ENCODE measurements at regions not wholly inside any gene's neighbourhood (a gene's known extent, or its start where the extent isn't known, plus 50 kb on each side); places are given as distances from the start of the nearest gene placed in this dataset.
"Not testable (repeated sequence)": the region's sequence is repeated elsewhere in the genome, so short reads cannot be mapped to it uniquely, and the experiment has no call there.

DNA sequence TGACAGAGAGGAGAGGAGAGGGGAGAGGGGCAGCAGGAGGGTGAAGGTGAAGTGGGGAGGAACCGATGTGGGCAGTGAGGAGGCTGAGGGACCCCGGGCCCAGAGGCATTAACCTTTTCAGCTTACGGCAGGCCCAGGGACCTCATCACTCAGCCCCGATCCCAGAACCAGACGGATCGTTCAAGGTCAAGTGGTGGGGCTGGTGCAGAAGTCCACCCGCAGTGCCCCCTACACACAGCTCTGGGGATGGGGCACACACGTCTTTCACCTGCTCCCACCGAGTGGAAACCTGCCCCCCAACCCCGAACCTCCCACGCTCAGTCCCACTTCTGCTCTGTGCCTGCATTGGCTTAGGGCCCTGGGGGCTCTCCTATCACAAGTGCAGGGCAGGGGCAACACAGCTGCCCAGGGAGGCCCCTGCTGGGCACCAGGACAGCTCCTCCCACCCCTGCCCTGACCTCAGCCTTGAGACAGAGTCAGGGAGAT is 81.9 kb upstream of the GOLGA6L4 start:
- DNase-seq: not testable (repeated sequence)

GRCh38 chr15:84154314-84154713 is 81.3 kb upstream of the GOLGA6L4 start:
- not testable (repeated sequence) for DNase-seq

GRCh38 chr15:84154787-84155186 is 80.8 kb upstream of the GOLGA6L4 start:
- not testable (repeated sequence) for DNase-seq

DNA sequence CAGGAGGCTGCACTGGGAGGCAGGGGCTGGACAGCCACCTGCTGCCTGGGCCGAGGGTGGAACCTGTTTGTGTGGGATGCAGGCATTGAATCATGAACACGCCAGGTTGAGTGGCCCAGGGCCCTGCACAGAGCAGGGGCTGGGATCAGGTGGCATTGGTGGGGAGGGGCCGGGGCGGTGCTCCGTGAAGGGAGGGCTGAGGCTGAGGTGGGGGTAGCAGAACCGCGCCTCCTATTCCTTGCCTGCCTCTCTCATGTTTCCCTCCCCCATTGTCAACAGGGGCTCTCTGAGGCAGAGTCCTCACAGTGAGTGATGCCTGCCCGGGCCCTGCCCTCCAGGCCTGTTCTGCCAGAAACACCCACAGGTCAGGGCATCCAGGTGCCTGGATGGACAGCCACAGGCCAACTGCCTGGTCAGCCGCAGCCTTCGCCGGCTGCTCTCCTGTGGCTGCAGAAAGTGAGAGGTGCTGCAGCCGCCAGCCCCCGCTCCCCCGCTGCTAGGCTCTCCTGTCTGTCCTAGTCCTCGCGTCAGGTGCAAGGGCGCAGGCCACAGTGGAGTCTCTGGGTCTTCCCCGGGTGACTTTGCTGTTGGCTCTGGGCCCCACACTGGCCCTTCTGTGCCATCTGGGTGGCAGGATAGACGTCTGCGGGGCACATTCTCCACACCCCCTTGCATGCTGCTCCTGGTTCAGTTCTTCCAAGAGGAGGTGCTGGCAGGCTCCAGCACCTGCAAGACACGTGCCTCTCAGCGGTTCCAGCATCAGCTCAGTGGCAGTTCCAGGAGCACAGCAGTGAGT is 79.6 kb upstream of the GOLGA6L4 start:
- DNase-seq: not testable (repeated sequence)

DNA sequence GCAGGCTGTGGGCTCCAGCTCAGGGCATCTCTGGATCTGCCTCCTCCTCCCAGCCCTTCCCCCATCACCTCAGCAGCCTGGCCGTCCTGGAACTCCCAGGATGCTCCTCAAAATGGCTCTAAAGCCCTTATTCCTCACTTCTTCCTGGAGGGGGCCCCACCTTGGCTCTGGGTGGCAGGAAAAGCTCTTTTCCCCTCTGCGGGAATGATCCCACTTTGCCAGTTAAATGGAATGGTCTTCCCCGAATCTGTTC is 79.1 kb upstream of the GOLGA6L4 start:
- not testable (repeated sequence) for DNase-seq

DNA sequence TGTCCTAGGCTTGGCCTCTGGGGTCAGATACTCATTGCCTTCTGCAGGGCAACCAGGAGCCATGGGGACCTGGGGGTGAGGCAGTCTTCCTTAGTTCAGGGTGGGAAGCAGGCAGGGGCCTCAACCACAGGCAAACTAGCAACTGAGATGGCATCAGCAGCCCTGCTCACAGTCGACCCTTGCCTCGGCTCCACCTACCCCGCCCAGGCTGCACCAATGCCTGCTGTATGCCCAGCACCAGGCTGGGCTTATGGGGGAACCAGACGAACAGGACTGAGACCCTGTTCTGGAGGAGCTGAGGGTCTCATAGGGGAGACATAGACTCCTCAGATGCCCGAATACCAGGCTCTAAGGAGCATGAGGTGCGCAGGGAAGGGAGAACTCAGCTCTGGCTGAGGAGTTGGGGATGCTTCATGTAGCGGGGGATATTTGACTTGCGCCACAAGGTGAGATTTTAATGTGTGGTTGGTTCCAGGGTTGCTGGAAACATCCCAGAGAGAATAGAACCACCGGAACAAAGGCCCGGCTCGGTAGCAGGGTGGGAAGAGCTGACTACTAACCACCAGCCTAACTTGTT is 78.4 kb upstream of the GOLGA6L4 start:
- DNase-seq: not testable (repeated sequence)

GRCh38 chr15:84157857-84158256 is 77.7 kb upstream of the GOLGA6L4 start:
- DNase-seq: not testable (repeated sequence)

DNA sequence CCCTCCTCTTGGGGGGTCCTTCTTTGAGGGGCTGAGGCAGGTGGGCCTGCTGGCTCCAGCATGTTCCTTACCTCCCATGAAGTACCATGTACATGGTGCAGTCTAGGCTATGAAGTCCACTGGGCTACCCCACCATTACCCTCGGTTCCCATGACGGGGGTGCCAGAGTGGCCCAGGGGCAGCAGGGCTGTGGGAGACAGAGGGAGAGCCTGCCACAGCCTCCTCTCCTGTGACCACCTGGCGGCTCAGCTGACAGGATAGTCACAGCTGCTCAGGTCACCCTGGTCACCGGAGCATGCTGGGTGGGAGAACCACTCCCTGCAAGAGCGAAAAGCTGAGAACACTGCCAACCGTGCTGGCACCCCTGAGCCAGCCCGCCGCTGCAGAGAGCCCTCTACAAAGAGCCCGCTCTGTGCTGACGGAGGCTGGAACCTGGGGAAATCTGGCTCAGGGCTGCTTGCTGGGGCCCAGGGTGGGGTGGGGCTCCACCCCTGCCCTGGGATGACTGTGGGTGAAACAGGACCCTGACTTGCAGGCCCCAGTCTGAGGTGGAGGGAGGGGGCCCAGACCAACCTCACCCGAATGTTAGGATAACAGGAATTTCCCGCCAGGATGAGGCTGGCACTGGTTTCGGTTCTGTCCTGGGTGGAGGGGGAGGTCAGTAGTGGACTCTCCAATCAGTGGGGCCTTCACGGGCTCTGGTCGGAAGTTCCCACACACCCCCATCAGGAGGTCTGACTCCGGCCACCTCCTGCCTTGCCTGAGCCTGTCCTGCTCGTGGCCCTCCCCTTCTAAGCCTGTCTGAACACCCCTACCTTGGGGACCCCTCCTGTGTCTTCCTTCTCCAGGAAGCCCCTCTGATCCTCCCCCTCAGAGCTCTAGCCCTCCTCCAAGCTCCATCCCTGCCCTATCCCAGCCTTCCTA is 76.0 kb upstream of the GOLGA6L4 start:
- DNase-seq: not testable (repeated sequence)

GRCh38 chr15:84164423-84165292 is 70.9 kb upstream of the GOLGA6L4 start:
- not testable (repeated sequence) for DNase-seq

DNA sequence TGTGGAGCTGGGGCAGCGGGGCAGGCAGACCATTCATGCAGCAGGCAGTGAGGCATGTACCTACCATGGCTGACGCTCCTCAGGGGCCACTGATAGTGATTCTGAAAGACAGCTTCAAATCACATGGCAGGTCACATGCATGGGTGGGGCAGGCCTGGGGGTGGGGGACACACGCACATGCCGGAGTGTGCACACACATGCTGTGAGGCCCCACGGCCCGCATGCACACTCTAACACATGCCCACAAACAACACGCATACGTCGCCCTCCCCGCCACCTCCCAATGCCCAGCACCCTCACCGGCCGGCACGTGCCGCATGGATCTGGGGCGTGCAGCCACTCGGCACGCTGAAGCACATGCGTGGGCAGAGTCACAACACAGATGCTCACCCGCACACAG is 65.5 kb upstream of the GOLGA6L4 start:
- DNase-seq: not testable (repeated sequence)

DNA sequence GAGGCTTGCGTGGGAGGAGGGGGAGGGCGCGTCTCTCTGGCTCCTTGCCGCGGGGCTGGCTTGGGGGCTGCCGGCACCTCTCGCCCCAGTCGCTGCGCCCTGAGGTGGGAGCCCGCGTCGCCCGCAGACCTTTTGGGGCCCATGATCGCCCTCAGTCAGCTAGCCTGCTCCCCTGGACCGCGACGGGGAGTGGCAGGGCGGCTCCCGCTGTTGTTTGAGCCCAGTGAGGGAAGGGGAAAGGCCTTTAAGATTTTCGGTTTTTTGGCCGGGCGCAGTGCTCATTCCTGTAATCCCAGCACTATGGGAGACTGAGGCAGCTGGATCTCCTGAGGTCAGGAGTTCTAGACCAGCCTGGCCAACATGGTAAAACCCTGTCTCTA is 62.4 kb upstream of the GOLGA6L4 start:
- not testable (repeated sequence) for DNase-seq
